ENCODE measurements at regions not wholly inside any gene's neighbourhood (a gene's known extent, or its start where the extent isn't known, plus 50 kb on each side); places are given as distances from the start of the nearest gene placed in this dataset.
"Not testable (repeated sequence)": the region's sequence is repeated elsewhere in the genome, so short reads cannot be mapped to it uniquely, and the experiment has no call there.

DNA sequence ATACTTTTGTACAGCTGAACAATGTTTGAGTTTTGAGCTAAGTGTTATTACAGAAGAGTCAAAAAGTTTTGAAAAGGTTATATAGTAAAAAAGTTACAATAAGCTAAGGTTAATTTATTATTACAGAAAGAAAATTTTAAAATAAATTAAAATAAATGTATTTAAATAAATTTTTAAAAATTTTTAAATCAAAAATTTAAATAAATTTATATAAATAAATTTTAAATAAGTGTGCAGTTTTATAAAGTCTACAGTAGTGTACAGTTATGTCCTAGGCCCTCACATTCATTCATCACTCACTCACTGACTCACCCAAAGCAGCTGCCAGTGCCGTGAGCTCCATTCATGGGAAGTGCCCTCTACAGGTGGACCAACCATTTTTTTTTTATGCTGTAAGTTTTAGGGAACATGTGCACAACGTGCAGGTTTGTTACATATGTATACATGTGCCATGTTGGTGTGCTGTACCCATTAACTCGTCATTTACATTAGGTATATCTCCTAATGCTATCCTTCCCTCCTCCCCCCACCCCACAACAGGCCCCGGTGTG, 462.9 kb upstream of the ZMIZ1 start:
- Histone ChIP-seq H3K9me3 (ENCODE audit: low read depth) (no peaks in the 10 kb centered on the region), H3K36me3 (no peaks in the 10 kb centered on the region), H3K27me3 (no peaks in the 10 kb centered on the region), H3K27ac (no peak overlapping the region), H3K4me3 (no peak overlapping the region), H3K4me1 (ENCODE audit: low read depth) (no peaks in the 10 kb centered on the region)
- TF ChIP-seq CTCF (IDR thresholded peaks at IDR 0.05; ENCODE audit: low read depth, low read length), result no peak
- DNase-seq (ENCODE audit: low read depth in 1 of 2, low spot score in 1 of 2), result no peak

DNA sequence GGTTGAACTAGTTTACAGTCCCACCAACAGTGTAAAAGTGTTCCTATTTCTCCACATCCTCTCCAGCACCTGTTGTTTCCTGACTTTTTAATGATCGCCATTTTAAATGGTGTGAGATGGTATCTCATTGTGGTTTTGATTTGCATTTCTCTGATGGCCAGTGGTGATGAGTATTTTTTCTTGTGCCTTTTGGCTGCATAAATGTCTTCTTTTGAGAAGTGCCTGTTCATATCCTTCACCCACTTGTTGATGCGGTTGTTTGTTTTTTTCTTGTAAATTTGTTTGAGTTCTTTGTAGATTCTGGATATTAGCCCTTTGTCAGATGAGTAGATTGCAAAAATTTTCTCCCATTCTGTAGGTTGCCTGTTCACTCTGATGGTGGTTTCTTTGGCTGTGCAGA, 462.0 kb upstream of the ZMIZ1 start:
- not testable (repeated sequence) for H3K4me3 ChIP-seq; H3K27ac ChIP-seq; H3K4me1 ChIP-seq (ENCODE audit: low read depth); H3K36me3 ChIP-seq; H3K27me3 ChIP-seq; H3K9me3 ChIP-seq (ENCODE audit: low read depth); DNase-seq (ENCODE audit: low read depth in 1 of 2, low spot score in 1 of 2)

DNA sequence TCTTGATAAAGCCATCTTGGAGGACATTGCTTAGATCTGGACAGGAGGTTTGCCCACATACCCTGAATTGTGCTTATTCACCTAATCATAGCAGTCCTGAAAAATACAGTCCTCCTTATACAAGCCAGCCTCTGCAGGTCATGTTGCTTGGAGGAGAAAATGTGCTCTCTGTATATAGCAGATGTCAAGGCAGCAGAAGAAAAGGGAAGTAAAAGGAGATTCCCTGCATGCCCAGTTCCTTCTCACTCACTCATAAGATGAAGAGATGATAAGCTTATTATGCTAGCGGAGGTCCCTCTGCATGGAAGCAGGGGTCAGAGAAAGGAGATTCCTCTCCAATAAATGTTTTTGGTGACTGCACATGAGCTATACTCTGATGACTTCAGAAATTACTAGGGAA, 458.8 kb upstream of the ZMIZ1 start:
- peaks cover 7% of the 10 kb centered on the region for H3K4me1 ChIP-seq (ENCODE audit: low read depth)
- H3K36me3 ChIP-seq, result no peaks in the 10 kb centered on the region
- no peaks in the 10 kb centered on the region for H3K9me3 ChIP-seq (ENCODE audit: low read depth)
- TF ChIP-seq CTCF (IDR thresholded peaks at IDR 0.05; ENCODE audit: low read depth, low read length), result no peak
- no peak overlapping the region for H3K4me3 ChIP-seq
- no peak overlapping the region for H3K27ac ChIP-seq
- H3K27me3 ChIP-seq, result no peaks in the 10 kb centered on the region
- no peak for DNase-seq (ENCODE audit: low read depth in 1 of 2, low spot score in 1 of 2)

DNA sequence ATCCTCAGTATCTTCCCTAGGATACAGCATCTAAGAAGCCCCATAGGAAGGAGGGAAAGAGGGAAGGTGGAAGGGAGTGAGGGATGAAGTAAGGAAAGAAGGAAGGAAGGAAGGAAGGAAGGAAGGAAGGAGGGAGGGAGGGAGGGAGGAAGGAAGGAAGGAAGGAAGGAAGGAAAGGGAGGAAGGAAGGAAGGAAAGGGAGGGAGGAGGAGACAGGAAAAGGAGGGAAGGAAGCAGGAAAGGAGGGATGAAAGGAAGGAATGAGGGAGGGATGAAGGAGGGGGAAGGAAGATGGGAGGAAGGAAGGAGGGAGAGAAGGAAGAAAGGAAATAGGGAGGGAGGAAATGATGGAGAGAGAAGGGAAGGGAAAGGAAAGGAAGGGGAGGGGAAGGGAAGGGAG, 455.6 kb upstream of the ZMIZ1 start:
- Histone ChIP-seq H3K27ac (no peak overlapping the region), H3K4me1 (ENCODE audit: low read depth) (peaks cover 7% of the 10 kb centered on the region), H3K9me3 (ENCODE audit: low read depth) (no peaks in the 10 kb centered on the region), H3K27me3 (no peaks in the 10 kb centered on the region), H3K4me3 (no peak overlapping the region), H3K36me3 (no peaks in the 10 kb centered on the region)
- TF ChIP-seq CTCF (IDR thresholded peaks at IDR 0.05; ENCODE audit: low read depth, low read length), result no peak
- DNase-seq (ENCODE audit: low read depth in 1 of 2, low spot score in 1 of 2), result no peak

GRCh38 chr10:78614267-78614666, 454.5 kb upstream of the ZMIZ1 start:
- Histone ChIP-seq H3K36me3 (no peaks in the 10 kb centered on the region), H3K27ac (no peak overlapping the region), H3K4me3 (no peak overlapping the region), H3K27me3 (no peaks in the 10 kb centered on the region), H3K9me3 (ENCODE audit: low read depth) (no peaks in the 10 kb centered on the region), H3K4me1 (ENCODE audit: low read depth) (peaks cover 12% of the 10 kb centered on the region)
- TF ChIP-seq CTCF (IDR thresholded peaks at IDR 0.05; ENCODE audit: low read depth, low read length), result no peak
- DNase-seq (ENCODE audit: low read depth in 1 of 2, low spot score in 1 of 2), result no peak

- H3K9me3 ChIP-seq (ENCODE audit: low read depth), result no peaks in the 10 kb centered on the region
- no peak for DNase-seq (ENCODE audit: low read depth in 1 of 2, low spot score in 1 of 2)
- no peak for TF ChIP-seq CTCF (IDR thresholded peaks at IDR 0.05; ENCODE audit: low read depth, low read length)
- no peak overlapping the region for H3K4me3 ChIP-seq
- H3K27ac ChIP-seq, result no peak overlapping the region
- H3K4me1 ChIP-seq (ENCODE audit: low read depth), result peaks cover 13% of the 10 kb centered on the region
- H3K36me3 ChIP-seq, result no peaks in the 10 kb centered on the region
- no peaks in the 10 kb centered on the region for H3K27me3 ChIP-seq
Observed at GRCh38 chr10:78614744-78615143, 454.0 kb upstream of the ZMIZ1 start.

Measured in cardiac muscle cell (in vitro differentiated cells and primary cell).